HG03460 (cell line): ENCODE measurements at regions not wholly inside any gene's neighbourhood (a gene's known extent, or its start where the extent isn't known, plus 50 kb on each side); places are given as distances from the start of the nearest gene placed in this dataset.

Experiments
- ATAC-seq: cut with Tn5 transposase; IDR thresholded peaks from one replicate; pipeline ENCODE4 v1.9.1; 2021; ENCODE audit not compliant: unreplicated experiment

DNA sequence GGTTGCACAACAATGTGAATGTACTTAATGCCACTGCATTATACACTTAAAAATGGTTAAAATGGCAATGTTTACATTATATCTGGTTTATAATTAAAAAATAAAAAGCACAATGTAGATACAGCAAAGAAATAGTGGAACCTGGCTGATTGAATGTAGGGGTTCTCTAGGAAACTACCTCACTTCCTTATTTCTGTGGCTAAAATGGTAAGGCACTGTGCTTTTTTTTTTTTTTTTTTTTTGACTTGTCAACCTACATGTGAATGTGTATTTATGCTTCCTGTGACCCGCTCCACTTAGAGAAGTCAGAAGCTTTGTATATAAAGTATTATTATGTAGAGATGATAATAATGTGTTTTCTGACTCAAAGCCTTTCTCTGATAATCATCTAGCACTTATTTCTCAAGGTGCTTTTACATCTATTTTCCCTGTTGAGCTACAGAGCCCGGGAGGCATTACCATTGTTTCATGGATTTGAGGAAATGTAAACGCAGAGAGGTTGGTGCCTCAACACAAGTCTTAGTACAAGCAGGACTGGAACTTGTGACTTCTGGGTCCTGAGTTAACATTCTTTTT lies 55.0 kb downstream of the SOX4 start:
- ATAC-seq = no peak

- no peak for ATAC-seq
These were observed 59.8 kb downstream of the SOX4 start for GRCh38 chr6:21653323-21653722.

GRCh38 chr6:21653905-21654304 lies 60.4 kb downstream of the SOX4 start:
- no peak for ATAC-seq

DNA sequence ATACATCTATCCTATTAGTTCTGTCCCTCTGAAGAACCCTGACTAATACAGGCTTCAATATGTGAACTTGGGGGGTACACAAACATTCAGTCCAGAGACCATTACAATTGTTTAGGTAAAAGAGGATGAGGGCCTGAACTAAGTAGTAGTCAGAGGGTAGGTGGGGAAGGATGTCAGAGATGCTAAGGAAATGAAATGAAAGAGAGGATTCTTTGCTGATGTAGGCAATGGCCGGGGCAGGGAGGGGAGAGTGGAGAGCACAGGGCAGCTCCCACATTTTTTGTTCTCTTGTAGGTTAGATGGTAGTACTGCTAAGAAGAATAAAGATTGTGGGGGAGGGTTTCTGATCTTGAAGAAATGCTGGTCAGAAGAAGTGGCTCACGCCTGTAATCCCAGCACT lies 60.8 kb downstream of the SOX4 start:
- no peak for ATAC-seq

DNA sequence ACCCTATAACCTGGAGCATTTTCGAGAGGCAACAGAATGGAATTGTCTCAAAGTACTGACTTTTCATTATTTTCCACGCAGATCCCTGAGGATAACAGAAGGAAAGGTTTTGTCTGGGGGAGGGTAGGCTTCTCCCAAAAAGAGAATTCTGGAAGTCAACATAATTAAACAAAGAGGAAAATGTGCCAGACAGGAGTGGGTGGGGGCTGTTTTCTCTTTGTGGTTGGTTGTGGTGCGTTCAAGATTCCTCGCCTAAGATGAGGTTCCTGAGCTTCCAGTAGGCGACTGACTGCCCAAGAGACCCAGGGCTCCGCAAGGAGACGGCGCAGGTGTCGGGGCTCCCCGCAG lies 70.4 kb downstream of the SOX4 start:
- ATAC-seq = no peak

- ATAC-seq = no peak
These were observed 71.0 kb downstream of the SOX4 start for GRCh38 chr6:21664314-21665109.

DNA sequence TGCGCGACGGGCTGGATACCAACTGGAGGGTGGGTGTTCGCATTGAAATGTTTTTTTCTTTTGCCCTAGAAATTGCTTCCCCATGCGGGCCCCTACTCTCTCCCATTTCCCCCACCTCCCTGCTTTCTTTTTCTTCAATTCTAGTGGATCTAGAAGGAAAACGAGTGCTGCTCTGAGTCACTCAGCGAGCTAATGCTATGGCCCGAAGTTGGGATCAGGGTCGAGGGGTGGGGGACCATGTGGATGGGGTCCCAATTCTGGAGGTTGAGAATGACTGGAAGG lies 71.5 kb downstream of the SOX4 start:
- no peak for ATAC-seq

- no peak for ATAC-seq
These were observed 72.0 kb downstream of the SOX4 start for GRCh38 chr6:21665392-21666200.

DNA sequence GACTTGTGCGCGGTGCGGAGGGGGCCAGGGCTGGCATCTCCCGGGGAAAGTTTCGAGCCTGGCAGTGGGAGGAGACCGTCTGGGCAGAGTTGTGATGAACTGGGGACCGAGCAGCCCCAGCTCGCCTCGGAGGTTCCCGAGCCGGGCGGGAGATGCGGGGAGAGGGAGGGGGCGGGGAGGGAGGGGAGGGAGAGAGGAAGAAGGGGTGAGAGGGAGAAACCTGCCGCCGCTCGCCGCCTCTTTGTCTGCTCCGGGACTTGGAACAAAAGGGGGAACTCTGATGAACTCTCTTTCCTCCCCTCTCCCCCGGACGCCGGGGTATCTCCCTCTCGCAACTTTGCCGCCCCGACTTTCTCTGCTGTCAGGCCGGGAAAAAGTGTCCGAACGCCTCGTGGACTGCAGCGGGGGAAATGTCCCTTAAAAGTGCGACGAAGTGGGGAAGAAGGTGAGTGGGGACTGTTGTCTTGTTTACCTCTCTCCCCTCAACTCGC lies 72.7 kb downstream of the SOX4 start:
- no peak for ATAC-seq

- ATAC-seq = no peak
These were observed 73.5 kb downstream of the SOX4 start for GRCh38 chr6:21666853-21667681.

DNA sequence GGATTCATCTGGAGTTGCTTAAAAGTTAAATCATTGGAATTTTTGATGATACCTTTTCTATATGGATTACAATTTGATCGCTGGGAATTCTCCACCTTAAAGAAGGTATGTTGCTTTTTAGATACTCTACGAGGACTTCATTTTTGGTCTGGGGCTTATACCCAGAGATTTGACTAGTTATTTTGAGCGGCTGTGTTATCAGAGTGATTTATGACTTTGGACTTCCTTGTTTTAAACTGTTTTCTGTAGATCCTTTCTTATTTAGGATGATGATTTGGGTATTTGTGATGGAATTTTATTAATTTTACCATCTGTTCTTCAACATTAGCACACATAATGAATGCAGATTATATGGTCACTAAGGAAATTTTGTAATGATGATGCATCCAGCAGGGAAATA lies 75.2 kb downstream of the SOX4 start:
- no peak for ATAC-seq

- ATAC-seq = no peak
These were observed 83.2 kb downstream of the SOX4 start for GRCh38 chr6:21676769-21677168.

DNA sequence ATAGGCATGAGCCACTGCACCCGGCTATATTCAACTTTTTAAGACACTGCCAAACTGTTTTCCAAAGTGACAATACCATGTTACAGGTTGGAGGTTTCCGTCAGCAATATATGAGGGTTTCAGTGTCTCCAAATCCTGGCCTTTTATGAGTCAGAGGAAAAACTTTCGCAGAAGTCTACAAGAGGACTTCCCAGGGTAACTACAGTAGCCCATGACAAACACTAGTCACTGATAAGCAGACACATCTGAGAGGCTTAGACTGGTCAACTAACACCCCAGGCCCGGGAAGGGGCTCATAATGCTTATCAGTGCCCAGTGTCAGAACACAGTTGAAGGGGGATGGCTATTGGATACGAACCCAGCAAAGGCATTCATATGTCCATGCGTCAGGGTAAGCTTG lies 85.4 kb downstream of the SOX4 start:
- no peak for ATAC-seq

DNA sequence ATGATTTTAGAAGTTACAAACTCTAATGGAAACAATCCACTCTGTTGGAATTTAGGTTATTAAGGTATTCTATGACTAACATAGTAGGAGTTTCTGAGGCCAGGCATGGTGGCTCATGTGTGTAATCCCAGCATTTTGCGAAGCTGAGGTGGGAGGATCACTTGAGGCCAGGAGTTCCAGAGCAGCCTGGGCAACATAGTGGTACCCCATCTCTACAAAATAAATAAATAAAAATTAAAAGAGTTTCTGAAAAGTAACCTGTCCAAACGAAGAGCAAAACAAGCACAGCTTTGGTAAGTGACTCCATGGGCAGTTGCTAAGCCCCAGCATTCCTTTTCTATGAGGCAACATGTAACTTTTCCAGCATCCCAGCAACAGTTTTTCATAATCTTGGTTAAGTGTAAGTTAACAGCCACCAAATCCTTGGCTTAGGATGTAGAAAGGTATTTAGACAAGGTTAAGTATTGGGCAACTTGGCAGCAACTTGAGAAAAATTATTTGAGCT lies 86.3 kb downstream of the SOX4 start:
- no peak for ATAC-seq

DNA sequence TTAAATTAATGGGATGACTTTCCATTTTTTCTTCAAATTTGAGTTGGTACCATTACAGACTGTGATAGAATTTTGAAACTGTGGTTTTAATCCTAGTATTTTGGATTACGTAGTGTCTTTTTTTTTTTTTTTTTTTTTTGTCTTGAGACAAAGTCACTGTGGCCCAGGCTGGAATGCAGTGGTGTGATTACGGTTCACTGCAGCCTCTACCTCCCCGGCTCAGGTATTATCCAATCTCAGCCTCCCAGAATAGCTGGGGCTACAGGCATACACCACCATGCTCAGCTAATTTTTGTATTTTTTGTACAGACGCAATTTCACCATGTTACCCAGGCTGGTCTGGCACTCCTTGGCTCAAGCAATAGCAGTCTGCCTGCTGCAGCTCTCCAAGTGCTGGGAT lies 87.1 kb downstream of the SOX4 start:
- no peak for ATAC-seq

- ATAC-seq = no peak
These were observed 96.9 kb downstream of the SOX4 start for GRCh38 chr6:21690489-21690888.

DNA sequence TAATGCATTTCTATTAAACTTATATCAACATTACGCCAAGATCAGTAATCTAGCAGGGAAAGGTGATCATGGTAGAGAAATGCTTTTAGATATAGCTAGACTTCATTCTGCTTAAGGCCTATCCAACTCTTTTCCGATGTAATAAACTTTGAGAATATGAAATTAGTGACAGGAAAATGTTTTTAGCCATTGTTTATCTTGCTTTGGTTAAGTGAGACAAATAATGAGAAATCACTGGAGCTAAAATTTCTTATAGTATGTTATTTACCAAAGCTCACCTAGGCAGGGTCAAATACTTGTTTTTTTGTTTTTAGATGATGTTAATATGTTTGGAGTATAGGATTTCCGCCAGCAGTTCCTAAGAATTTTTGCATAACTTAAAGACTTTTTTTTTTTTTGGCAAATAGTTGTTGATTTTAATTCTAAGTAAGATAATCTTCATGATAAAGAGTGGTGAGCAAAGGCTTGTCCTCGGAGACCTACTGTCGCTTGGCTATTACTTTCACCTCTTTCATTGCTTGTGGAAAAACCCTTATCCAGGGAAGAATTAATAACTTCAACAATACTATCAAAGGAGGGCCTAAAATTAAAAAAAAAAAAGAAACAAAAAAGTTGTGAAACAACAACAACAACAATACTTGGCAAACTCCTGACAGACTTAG lies 98.3 kb downstream of the SOX4 start:
- no peak for ATAC-seq

DNA sequence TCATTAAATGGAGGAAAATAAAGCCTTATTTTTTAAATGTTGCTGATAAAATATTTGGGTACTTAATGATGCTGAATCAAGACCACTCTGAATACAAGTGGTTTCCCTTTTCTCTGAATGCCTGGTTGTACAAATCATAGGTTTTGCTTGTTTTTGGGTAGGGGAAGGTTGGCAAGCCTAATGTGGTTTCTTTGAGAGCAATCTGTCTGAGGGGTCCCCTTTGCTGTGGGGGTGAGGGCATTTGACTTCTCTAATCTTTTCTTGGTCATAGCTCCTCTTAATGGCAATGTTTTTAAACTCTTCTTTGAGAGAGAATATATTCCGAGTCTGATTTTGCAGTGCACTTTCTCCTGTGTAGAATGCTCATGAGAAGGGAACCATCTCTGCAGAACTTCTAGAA lies 99.2 kb downstream of the SOX4 start:
- no peak for ATAC-seq

GRCh38 chr6:21694168-21694567 lies 100.6 kb downstream of the SOX4 start:
- ATAC-seq = no peak

DNA sequence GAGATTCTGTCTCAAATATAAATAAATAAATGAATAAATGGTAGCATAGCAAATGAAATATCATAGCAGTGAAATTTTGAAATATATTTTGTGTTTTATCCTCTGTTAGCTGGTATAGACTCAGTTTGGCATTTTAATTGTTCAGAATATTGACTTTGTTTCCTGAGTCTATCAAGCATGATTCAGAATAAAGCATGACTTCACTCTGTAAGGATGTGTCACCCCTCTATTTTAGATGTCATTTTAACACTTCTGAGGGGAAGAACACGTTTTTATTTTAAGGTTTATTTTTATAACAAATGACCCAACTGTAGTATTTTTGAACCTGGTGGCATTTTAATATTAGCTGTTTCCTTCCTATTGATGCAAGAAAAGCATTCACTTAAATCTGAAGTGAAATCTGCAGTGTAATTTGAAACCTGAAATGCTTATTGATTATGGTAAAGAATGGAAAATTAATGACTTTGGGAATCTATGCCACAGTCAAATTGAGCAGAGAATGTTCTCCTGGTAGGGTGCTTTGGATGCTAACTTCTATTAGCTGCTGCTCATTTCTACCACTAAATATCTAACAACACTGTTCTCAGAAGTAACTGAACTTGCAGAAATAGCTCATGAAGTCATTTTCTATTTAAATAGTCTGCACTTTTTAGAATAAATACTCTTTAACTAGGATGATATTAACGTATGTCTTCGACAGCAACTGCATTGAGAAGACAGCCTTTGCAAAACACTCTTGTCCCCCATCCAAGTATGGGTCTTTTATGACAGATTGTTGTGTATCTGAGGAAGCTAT lies 114.2 kb downstream of the SOX4 start:
- ATAC-seq = no peak
